HEK293 (cell line): ENCODE measurements at regions not wholly inside any gene's neighbourhood (a gene's known extent, or its start where the extent isn't known, plus 50 kb on each side); places are given as distances from the start of the nearest gene placed in this dataset.

Source experiments
- CTCF ChIA-PET: fragments of 350-600 bp; formaldehyde crosslinking; extraction: SDS; loops from one replicate; lab custom pipeline; 2021; ENCODE audit warnings: antibody characterized with exemption; lab: Yijun Ruan, JAX
- POLR2A ChIA-PET: fragments of 300-600 bp; formaldehyde crosslinking; extraction: SDS; loops from one replicate; lab custom pipeline; 2020; ENCODE audit warnings: antibody characterized with exemption, inconsistent platforms; lab: Yijun Ruan, JAX
- H3K27ac ChIP-seq: fragments of 200-500 bp; sonication (Bioruptor generic); 2 replicates; pipeline ENCODE4 v1.5.1; 2014; ENCODE audit warnings: low read depth, low read length, control low read depth, inconsistent platforms; ENCODE audit errors: extremely low read depth
- H3K36me3 ChIP-seq, 2 experiments: fragments of 200-500 bp in 1 of 2; sonication (Bioruptor generic) in 1 of 2; 1 replicate in 1 of 2; 2 replicates in 1 of 2; pipeline ENCODE4 v1.5.1; 2014 to 2017; ENCODE audit warnings: inconsistent platforms in 2 of 2, low read length in 2 of 2; ENCODE audit not compliant: control insufficient read depth in 2 of 2, insufficient read depth in 1 of 2
- H3K4me1 ChIP-seq: fragments of 200-500 bp; sonication (Bioruptor generic); 2 replicates; pipeline ENCODE4 v1.5.1; 2014; ENCODE audit warnings: mild to moderate bottlenecking, low read length, inconsistent platforms; ENCODE audit not compliant: control insufficient read depth, insufficient read depth
- H3K4me3 ChIP-seq: 2 replicates; pipeline ENCODE4 v1.5.1; 2011; ENCODE audit warnings: low read depth, mild to moderate bottlenecking, control low read depth, low read length, moderate library complexity
- H3K9me3 ChIP-seq: fragments of 200-500 bp; sonication (Bioruptor generic); 2 replicates; pipeline ENCODE4 v1.5.1; 2014; ENCODE audit warnings: low read depth, low read length, inconsistent platforms; ENCODE audit not compliant: control insufficient read depth, insufficient read depth
- PRDM10 ChIP-seq: fragments of 450-650 bp; formaldehyde crosslinking; IDR thresholded peaks from 2 replicates; pipeline ENCODE4 v1.5.1; 2016; ENCODE audit warnings: missing biosample characterization, missing genetic modification characterization
- TRIM28 ChIP-seq: IDR thresholded peaks from 2 replicates; pipeline ENCODE4 v1.6.1; 2011; ENCODE audit warnings: low read length, control low read depth, borderline replicate concordance
- ZNF140 ChIP-seq: fragments of 450-650 bp; formaldehyde crosslinking; IDR thresholded peaks from 2 replicates; pipeline ENCODE4 v1.5.1; 2016; ENCODE audit warnings: missing biosample characterization, missing genetic modification characterization
- ZNF146 ChIP-seq: fragments of 450-650 bp; formaldehyde crosslinking; IDR thresholded peaks from 2 replicates; pipeline ENCODE4 v1.5.1; 2016; ENCODE audit warnings: missing biosample characterization, missing genetic modification characterization
- ZNF148 ChIP-seq: fragments of 450-650 bp; formaldehyde crosslinking; IDR thresholded peaks from 2 replicates; pipeline ENCODE4 v1.5.0; 2017; ENCODE audit warnings: missing biosample characterization, missing genetic modification characterization, borderline replicate concordance
- ZNF239 ChIP-seq: fragments of 450-650 bp; formaldehyde crosslinking; IDR thresholded peaks from 2 replicates; pipeline ENCODE4 v1.5.1; 2016; ENCODE audit warnings: missing biosample characterization, missing genetic modification characterization
- ZNF280C ChIP-seq: fragments of 450-650 bp; formaldehyde crosslinking; IDR thresholded peaks from 2 replicates; pipeline ENCODE4 v1.5.1; 2016; ENCODE audit warnings: missing biosample characterization, missing genetic modification characterization
- ZNF280D ChIP-seq: fragments of 450-650 bp; formaldehyde crosslinking; IDR thresholded peaks from 2 replicates; pipeline ENCODE4 v1.5.1; 2016; ENCODE audit warnings: missing biosample characterization, missing genetic modification characterization
- ZNF302 ChIP-seq: fragments of 450-650 bp; formaldehyde crosslinking; IDR thresholded peaks from 2 replicates; pipeline ENCODE4 v1.5.1; 2016; ENCODE audit warnings: missing biosample characterization, missing genetic modification characterization, low read depth
- ZNF324 ChIP-seq: fragments of 450-650 bp; formaldehyde crosslinking; IDR thresholded peaks from 2 replicates; pipeline ENCODE4 v1.5.1; 2016; ENCODE audit warnings: missing biosample characterization, missing genetic modification characterization
- ZNF423 ChIP-seq: fragments of 450-650 bp; formaldehyde crosslinking; IDR thresholded peaks from 2 replicates; pipeline ENCODE4 v1.5.1; 2016; ENCODE audit warnings: missing biosample characterization, missing genetic modification characterization
- ZNF664 ChIP-seq: fragments of 450-650 bp; formaldehyde crosslinking; IDR thresholded peaks from 2 replicates; pipeline ENCODE4 v1.5.1; 2016; ENCODE audit warnings: missing biosample characterization, missing genetic modification characterization
- ZSCAN4 ChIP-seq: fragments of 450-650 bp; formaldehyde crosslinking; IDR thresholded peaks from 2 replicates; pipeline ENCODE4 v1.5.1; 2017; ENCODE audit warnings: missing biosample characterization, missing genetic modification characterization

DNA sequence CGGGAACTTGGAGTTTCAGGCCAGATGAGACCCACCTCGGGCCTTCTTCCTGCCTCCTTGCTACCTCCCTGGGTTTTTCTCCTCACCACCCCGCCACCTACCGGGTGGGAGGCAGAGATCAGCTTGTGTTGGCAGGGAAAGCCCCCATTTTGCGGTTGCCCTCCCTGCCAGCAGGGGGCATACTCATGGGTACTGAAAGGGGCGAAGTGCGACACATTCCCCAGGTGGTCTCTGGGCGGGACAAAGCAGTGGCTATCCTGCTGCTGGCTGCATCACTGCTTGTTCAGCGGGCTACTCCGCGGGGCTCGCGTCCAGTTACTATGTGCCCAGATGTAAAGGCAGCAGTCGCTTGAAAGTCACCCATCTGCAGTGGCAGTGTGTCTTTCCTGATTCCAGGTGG lies 330.3 kb downstream of the PDHA2 start:
- ChIA-PET CTCF (no interaction called here), POLR2A (no interaction called here)
- Histone ChIP-seq H3K27ac (no peak overlapping the region), H3K36me3 (no peaks in the 10 kb centered on the region), H3K9me3 (no peaks in the 10 kb centered on the region), H3K4me1 (no peaks in the 10 kb centered on the region), H3K4me3 (no peak overlapping the region)
- TF ChIP-seq ZSCAN4 (tag by site-specific recombination) (no peak), ZNF146 (tag by site-specific recombination) (no peak), ZNF280D (tag by site-specific recombination) (no peak), ZNF280C (no peak), ZNF423 (tag by site-specific recombination) (no peak), ZNF239 (no peak), PRDM10 (tag by site-specific recombination) (no peak), ZNF148 (tag by site-specific recombination) (no peak), TRIM28 (no peak), ZNF324 (tag by site-specific recombination) (no peak)

GRCh38 chr4:96173756-96174155 lies 333.9 kb downstream of the PDHA2 start:
- Histone ChIP-seq H3K9me3 (no peaks in the 10 kb centered on the region), H3K4me1 (no peaks in the 10 kb centered on the region), H3K36me3 (no peaks in the 10 kb centered on the region)
- POLR2A ChIA-PET = no interaction called here
- TF ChIP-seq ZNF302 (no peak), ZNF140 (tag by site-specific recombination) (no peak), ZNF664 (no peak)
- TF ChIP-seq, all 188 proteins: peak for 0
- Histone ChIP-seq H3K4me3 (no peak overlapping the region), H3K27ac (no peak overlapping the region)
- CTCF ChIA-PET = no interaction called here
